Panc1 (cell line): ENCODE measurements at regions not wholly inside any gene's neighbourhood (a gene's known extent, or its start where the extent isn't known, plus 50 kb on each side); places are given as distances from the start of the nearest gene placed in this dataset.

ENCODE experiments used
- CTCF ChIP-seq: fragments of 450-650 bp; IDR thresholded peaks from 2 replicates; pipeline ENCODE4 v1.5.1; 2017; ENCODE audit warnings: mild to moderate bottlenecking
- POLR2AphosphoS5 ChIP-seq: IDR thresholded peaks from 2 replicates; pipeline ENCODE4 v1.6.1; 2012; ENCODE audit warnings: mild to moderate bottlenecking, low read depth, low read length, moderate library complexity
- SIN3A ChIP-seq: IDR thresholded peaks from 2 replicates; pipeline ENCODE4 v1.6.1; 2012; ENCODE audit warnings: low read depth, mild to moderate bottlenecking, low read length, moderate library complexity, borderline replicate concordance; ENCODE audit not compliant: insufficient read depth
- TF ChIP-seq, protein P1 (sequence below), 2 experiments: IDR thresholded peaks; 2 replicates each; pipeline ENCODE4 v1.6.1; 2011 to 2012; ENCODE audit warnings: low read depth in 2 of 2, control low read depth in 1 of 2, low read length in 1 of 2, mild to moderate bottlenecking in 1 of 2, moderate library complexity in 1 of 2; ENCODE audit not compliant: insufficient read depth in 1 of 2

GRCh38 chr4:105074097-105074496 is 72.6 kb upstream of the TET2 start:
- TF ChIP-seq CTCF (no peak), POLR2AphosphoS5 (no peak), SIN3A (no peak)
- TF ChIP-seq, protein P1, sequence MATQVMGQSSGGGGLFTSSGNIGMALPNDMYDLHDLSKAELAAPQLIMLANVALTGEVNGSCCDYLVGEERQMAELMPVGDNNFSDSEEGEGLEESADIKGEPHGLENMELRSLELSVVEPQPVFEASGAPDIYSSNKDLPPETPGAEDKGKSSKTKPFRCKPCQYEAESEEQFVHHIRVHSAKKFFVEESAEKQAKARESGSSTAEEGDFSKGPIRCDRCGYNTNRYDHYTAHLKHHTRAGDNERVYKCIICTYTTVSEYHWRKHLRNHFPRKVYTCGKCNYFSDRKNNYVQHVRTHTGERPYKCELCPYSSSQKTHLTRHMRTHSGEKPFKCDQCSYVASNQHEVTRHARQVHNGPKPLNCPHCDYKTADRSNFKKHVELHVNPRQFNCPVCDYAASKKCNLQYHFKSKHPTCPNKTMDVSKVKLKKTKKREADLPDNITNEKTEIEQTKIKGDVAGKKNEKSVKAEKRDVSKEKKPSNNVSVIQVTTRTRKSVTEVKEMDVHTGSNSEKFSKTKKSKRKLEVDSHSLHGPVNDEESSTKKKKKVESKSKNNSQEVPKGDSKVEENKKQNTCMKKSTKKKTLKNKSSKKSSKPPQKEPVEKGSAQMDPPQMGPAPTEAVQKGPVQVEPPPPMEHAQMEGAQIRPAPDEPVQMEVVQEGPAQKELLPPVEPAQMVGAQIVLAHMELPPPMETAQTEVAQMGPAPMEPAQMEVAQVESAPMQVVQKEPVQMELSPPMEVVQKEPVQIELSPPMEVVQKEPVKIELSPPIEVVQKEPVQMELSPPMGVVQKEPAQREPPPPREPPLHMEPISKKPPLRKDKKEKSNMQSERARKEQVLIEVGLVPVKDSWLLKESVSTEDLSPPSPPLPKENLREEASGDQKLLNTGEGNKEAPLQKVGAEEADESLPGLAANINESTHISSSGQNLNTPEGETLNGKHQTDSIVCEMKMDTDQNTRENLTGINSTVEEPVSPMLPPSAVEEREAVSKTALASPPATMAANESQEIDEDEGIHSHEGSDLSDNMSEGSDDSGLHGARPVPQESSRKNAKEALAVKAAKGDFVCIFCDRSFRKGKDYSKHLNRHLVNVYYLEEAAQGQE (IDR thresholded peaks at IDR 0.05; ENCODE audit: insufficient read depth in 1 of 2, low read depth in 2 of 2, low read length in 1 of 2): no peak
